ENCODE measurements at regions not wholly inside any gene's neighbourhood (a gene's known extent, or its start where the extent isn't known, plus 50 kb on each side); places are given as distances from the start of the nearest gene placed in this dataset.

- TF ChIP-seq ZFX (IDR thresholded peaks at IDR 0.05; ENCODE audit: borderline replicate concordance), result no peak
- TF ChIP-seq, protein P1, sequence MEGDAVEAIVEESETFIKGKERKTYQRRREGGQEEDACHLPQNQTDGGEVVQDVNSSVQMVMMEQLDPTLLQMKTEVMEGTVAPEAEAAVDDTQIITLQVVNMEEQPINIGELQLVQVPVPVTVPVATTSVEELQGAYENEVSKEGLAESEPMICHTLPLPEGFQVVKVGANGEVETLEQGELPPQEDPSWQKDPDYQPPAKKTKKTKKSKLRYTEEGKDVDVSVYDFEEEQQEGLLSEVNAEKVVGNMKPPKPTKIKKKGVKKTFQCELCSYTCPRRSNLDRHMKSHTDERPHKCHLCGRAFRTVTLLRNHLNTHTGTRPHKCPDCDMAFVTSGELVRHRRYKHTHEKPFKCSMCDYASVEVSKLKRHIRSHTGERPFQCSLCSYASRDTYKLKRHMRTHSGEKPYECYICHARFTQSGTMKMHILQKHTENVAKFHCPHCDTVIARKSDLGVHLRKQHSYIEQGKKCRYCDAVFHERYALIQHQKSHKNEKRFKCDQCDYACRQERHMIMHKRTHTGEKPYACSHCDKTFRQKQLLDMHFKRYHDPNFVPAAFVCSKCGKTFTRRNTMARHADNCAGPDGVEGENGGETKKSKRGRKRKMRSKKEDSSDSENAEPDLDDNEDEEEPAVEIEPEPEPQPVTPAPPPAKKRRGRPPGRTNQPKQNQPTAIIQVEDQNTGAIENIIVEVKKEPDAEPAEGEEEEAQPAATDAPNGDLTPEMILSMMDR (IDR thresholded peaks at IDR 0.05), result no peak
- no peak overlapping the region for H3K27ac ChIP-seq
Measured at GRCh38 chr6:144347933-144348332, 62.8 kb downstream of the UTRN start.

DNA sequence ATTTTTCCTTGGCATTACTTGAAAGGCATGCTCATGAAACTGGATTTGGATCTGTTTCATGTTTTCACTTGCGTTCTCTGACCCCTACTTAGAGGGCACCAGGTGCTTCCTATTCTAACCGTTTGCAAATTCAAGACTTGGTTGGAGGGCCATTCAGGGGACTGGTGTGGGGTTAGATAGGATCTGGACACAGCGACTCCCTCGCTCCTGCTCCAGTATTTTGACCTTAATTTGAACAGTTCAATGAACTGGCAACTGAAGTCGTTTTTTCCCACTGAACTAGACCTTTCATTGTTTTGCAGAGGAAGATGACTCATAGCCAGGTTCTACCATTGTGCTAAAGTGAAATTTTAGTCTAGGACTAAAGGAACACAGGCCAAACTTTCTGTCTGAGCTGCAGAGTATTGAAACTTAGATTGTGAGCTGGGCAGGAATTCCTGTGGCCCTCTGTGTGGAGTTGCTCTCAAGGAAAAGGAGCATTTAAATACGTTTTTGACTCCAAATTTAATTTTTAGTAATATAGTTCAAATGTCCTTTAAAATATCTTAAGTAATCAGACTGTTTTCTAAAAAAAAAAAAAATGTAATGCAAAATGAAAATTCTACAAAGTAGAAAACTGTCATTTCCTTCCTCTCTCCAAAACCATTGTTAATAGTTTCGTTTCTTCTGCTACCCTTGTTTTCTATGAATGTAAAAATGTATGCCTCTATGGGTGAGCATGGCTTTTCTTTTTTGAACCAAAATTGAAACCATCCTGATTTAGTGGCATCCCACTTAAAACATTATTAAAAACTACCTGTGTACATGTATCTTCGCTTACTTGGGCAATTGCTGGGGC lies 64.8 kb downstream of the UTRN start:
- no peak for TF ChIP-seq ZFX (IDR thresholded peaks at IDR 0.05; ENCODE audit: borderline replicate concordance)
- TF ChIP-seq, protein P1 (IDR thresholded peaks at IDR 0.05), result no peak
- no peak overlapping the region for H3K27ac ChIP-seq

- no peak for TF ChIP-seq ZFX (IDR thresholded peaks at IDR 0.05; ENCODE audit: borderline replicate concordance)
- TF ChIP-seq, protein P1 (IDR thresholded peaks at IDR 0.05), result no peak
- no peak overlapping the region for H3K27ac ChIP-seq
Measured at GRCh38 chr6:144350528-144350880, 65.4 kb downstream of the UTRN start.

GRCh38 chr6:144351379-144352127 lies 66.4 kb downstream of the UTRN start:
- no peak overlapping the region for H3K27ac ChIP-seq
- TF ChIP-seq, protein P1 (IDR thresholded peaks at IDR 0.05), result no peak
- no peak for TF ChIP-seq ZFX (IDR thresholded peaks at IDR 0.05; ENCODE audit: borderline replicate concordance)

- H3K27ac ChIP-seq, result no peak overlapping the region
- TF ChIP-seq ZFX (IDR thresholded peaks at IDR 0.05; ENCODE audit: borderline replicate concordance), result no peak
- TF ChIP-seq, protein P1 (IDR thresholded peaks at IDR 0.05), result no peak
Measured at GRCh38 chr6:144352331-144352730, 67.2 kb downstream of the UTRN start.

- H3K27ac ChIP-seq, result no peak overlapping the region
- TF ChIP-seq ZFX (IDR thresholded peaks at IDR 0.05; ENCODE audit: borderline replicate concordance), result no peak
- TF ChIP-seq, protein P1 (IDR thresholded peaks at IDR 0.05), result no peak
Measured at GRCh38 chr6:144353871-144354314, 68.8 kb downstream of the UTRN start.

DNA sequence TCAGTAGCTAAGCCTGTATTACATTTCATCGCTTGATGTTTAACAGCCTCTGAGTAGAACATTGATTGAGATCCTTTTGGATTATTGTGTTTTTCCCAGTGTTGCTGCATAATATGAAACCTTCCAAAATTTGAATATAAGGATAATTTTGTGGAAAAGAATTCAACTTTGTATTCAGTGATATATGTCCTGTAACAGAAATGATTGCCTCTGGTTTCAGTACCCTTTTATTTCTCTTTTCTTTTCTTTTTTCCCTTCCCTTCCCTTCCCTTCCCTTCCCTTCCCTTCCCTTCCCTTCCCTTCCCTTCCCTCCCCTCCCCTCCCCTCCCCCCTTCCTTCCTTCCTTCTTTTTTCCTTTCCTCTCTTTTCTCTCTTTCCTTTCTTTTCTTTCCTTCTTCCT lies 74.6 kb downstream of the UTRN start:
- no peak overlapping the region for H3K27ac ChIP-seq
- TF ChIP-seq ZFX (IDR thresholded peaks at IDR 0.05; ENCODE audit: borderline replicate concordance), result no peak
- TF ChIP-seq, protein P1 (IDR thresholded peaks at IDR 0.05), result no peak

Data from 22Rv1 (cell line).